ENCODE measurements at regions not wholly inside any gene's neighbourhood (a gene's known extent, or its start where the extent isn't known, plus 50 kb on each side); places are given as distances from the start of the nearest gene placed in this dataset.

GRCh38 chr15:19956124-19956796, 585.3 kb downstream of the GOLGA6L6 start:
- Mint-ChIP-seq H3K4me3 (no peak overlapping the region), H3K4me1 (no peaks in the 10 kb centered on the region), H3K36me3 (no peaks in the 10 kb centered on the region), H3K27ac (no peak overlapping the region), H3K9me3 (peaks cover 5 to 40% (median 12%) of the 10 kb centered on the region in 7 donors), H3K27me3 (ENCODE audit: low read depth in 3 of 3) (peaks cover 0 to 1% (median 0%) of the 10 kb centered on the region in 3 donors)
- Histone ChIP-seq H3K4me3 (replicated peaks in 1 of 3; ENCODE audit: low read depth in 2 of 3, low read length in 3 of 3) (no peak overlapping the region), H3K4me1 (ENCODE audit: control insufficient read depth in 1 of 2, insufficient read depth in 2 of 2, low read length in 2 of 2) (no peaks in the 10 kb centered on the region), H3K27ac (ENCODE audit: low read depth in 1 of 2, low read length in 2 of 2) (no peak overlapping the region), H4K20me1 (ENCODE audit: insufficient read depth, low read length) (no peaks in the 10 kb centered on the region), H3K79me2 (ENCODE audit: insufficient read depth, low read length) (no peaks in the 10 kb centered on the region), H3K36me3 (replicated peaks in 1 of 2; ENCODE audit: control insufficient read depth in 1 of 2, insufficient read depth in 2 of 2, low read length in 2 of 2) (no peaks in the 10 kb centered on the region), H3K9me3 (replicated peaks in 1 of 2; ENCODE audit: control insufficient read depth in 1 of 2, insufficient read depth in 1 of 2, low read length in 2 of 2) (peaks cover 18 to 21% of the 10 kb centered on the region in 2 donors), H3K4me2 (replicated peaks; ENCODE audit: extremely low read depth, low read length, poor library complexity, severe bottlenecking) (no peak overlapping the region), H3K9ac (ENCODE audit: insufficient read depth, low read length, poor library complexity, severe bottlenecking) (no peak overlapping the region), H2AFZ (ENCODE audit: insufficient read depth, low read depth, low read length, poor library complexity, severe bottlenecking) (no peak overlapping the region), H3K27me3 (ENCODE audit: control insufficient read depth in 2 of 2, insufficient read depth in 2 of 2, low read length in 2 of 2) (no peaks in the 10 kb centered on the region)
- no peak for TF ChIP-seq CTCF (IDR thresholded peaks at IDR 0.05)
- intact Hi-C loops (cut with micrococcal nuclease), result no loop called here
- 72% methylated on average over 3 of the region's 4 CpGs for WGBS (ENCODE audit: insufficient coverage)
- DNase-seq, result no peak

GRCh38 chr15:19944261-19944888, 597.2 kb downstream of the GOLGA6L6 start:
- Mint-ChIP-seq H3K9me3 (peaks cover 10 to 29% (median 17%) of the 10 kb centered on the region in 7 donors), H3K4me3 (no peak overlapping the region), H3K27me3 (ENCODE audit: low read depth in 3 of 3) (peaks cover 2 to 8% (median 5%) of the 10 kb centered on the region in 3 donors), H3K4me1 (no peaks in the 10 kb centered on the region), H3K27ac (no peak overlapping the region), H3K36me3 (peaks cover 0 to 2% of the 10 kb centered on the region in 2 donors)
- H3K27me3 ChIP-seq (ENCODE audit: control insufficient read depth in 2 of 2, insufficient read depth in 2 of 2, low read length in 2 of 2), result peaks cover 0 to 4% of the 10 kb centered on the region in 2 donors
- H3K27ac ChIP-seq (ENCODE audit: low read depth in 1 of 2, low read length in 2 of 2), result no peak overlapping the region
- peaks cover 7 to 22% of the 10 kb centered on the region in 2 donors for H3K9me3 ChIP-seq (replicated peaks in 1 of 2; ENCODE audit: control insufficient read depth in 1 of 2, insufficient read depth in 1 of 2, low read length in 2 of 2)
- no peak for TF ChIP-seq CTCF (IDR thresholded peaks at IDR 0.05)
- H3K4me3 ChIP-seq (replicated peaks in 1 of 3; ENCODE audit: low read depth in 2 of 3, low read length in 3 of 3), result no peak overlapping the region
- 34% methylated on average over 37 of the region's 70 CpGs for WGBS (ENCODE audit: insufficient coverage)
- intact Hi-C loops (cut with micrococcal nuclease), result no loop called here
- no peak for DNase-seq
- H2AFZ ChIP-seq (ENCODE audit: insufficient read depth, low read depth, low read length, poor library complexity, severe bottlenecking), result no peak overlapping the region
- H3K79me2 ChIP-seq (ENCODE audit: insufficient read depth, low read length), result no peaks in the 10 kb centered on the region
- no peak overlapping the region for H3K4me2 ChIP-seq (replicated peaks; ENCODE audit: extremely low read depth, low read length, poor library complexity, severe bottlenecking)
- no peak overlapping the region for H3K9ac ChIP-seq (ENCODE audit: insufficient read depth, low read length, poor library complexity, severe bottlenecking)
- no peaks in the 10 kb centered on the region for H4K20me1 ChIP-seq (ENCODE audit: insufficient read depth, low read length)
- no peaks in the 10 kb centered on the region for H3K4me1 ChIP-seq (ENCODE audit: control insufficient read depth in 1 of 2, insufficient read depth in 2 of 2, low read length in 2 of 2)
- H3K36me3 ChIP-seq (replicated peaks in 1 of 2; ENCODE audit: control insufficient read depth in 1 of 2, insufficient read depth in 2 of 2, low read length in 2 of 2), result no peaks in the 10 kb centered on the region

All from CD14-positive monocyte (primary cell).